Ovary (tissue), 7 donors: ENCODE measurements at regions not wholly inside any gene's neighbourhood (a gene's known extent, or its start where the extent isn't known, plus 50 kb on each side); places are given as distances from the start of the nearest gene placed in this dataset.

Experiments
- DNase-seq, 5 donors: peaks; one replicate each; pipeline ENCODE4 v3.0.0-alpha.2; 2019 to 2020
- H3K27ac ChIP-seq, 2 donors: fragments of 200-600 bp; one replicate each; pipeline versions ENCODE4 v1.5.1 to v1.8.0; 2019 to 2022
- H3K27me3 ChIP-seq: fragments of 200-600 bp; one replicate; pipeline ENCODE4 v1.8.0; 2022
- H3K36me3 ChIP-seq: fragments of 200-600 bp; sonication (generic); one replicate; pipeline ENCODE4 v1.5.1; 2019
- H3K4me1 ChIP-seq: one replicate; pipeline ENCODE4 v1.8.1; 2013; ENCODE audit warnings: mild to moderate bottlenecking, moderate library complexity; ENCODE audit not compliant: insufficient read depth
- H3K4me3 ChIP-seq: fragments of 200-600 bp; sonication (generic); one replicate; pipeline ENCODE4 v1.5.1; 2017
- H3K9me3 ChIP-seq, 2 donors: fragments of 200-600 bp in 1 of 2; sonication (generic) in 1 of 2; one replicate each; pipeline versions ENCODE4 v1.5.1 to v1.8.1; 2013 to 2019; ENCODE audit warnings: mild to moderate bottlenecking in 1 of 2, moderate library complexity in 1 of 2
- CTCF ChIP-seq, 3 donors: fragments of 450-650 bp in 2 of 3; fragments of 200-600 bp in 1 of 3; IDR thresholded peaks; one replicate each; pipeline versions ENCODE4 v1.5.1 to v1.8.0; 2016 to 2022; ENCODE audit warnings: antibody characterized with exemption in 3 of 3, mild to moderate bottlenecking in 1 of 3
- EP300 ChIP-seq: sonication (generic); formaldehyde crosslinking; IDR thresholded peaks from one replicate; pipeline ENCODE4 v1.6.1; 2017; ENCODE audit warnings: antibody characterized with exemption
- POLR2A ChIP-seq: fragments of 450-650 bp; IDR thresholded peaks from one replicate; pipeline ENCODE4 v1.6.1; 2017; ENCODE audit warnings: antibody characterized with exemption, mild to moderate bottlenecking, moderate library complexity
- WGBS, 3 donors: extraction: QIAGEN DNeasy Blood & Tissue Kit in 1 of 3; methylation state at CpG; one replicate each; pipeline versions ENCODE4 v1.1.5 to v1.1.7; 2013 to 2017; 5-methylcytosine and 5-hydroxymethylcytosine counted together
- intact Hi-C, 4 donors: fragments of 100-400 bp; cut with DNase I; formaldehyde crosslinking; loops; one replicate each; pipeline versions ENCODE4 v1.11.0 to v1.15.1; 2022 to 2023
- donor health status: DM: no; HTN: no; CAD: no; lungs with moderate emphysema.
- donor health status: DM: no; HTN: no; CAD: no.
- donor health status: Bipolar disorder and iron deficiency.
- donor health status: DM: no; HTN: no; CAD: no.
- donor health status: DM: yes; HTN: yes; CAD: no.

- H3K27me3 ChIP-seq = no peaks in the 10 kb centered on the region
- intact Hi-C loops = no loop called here
- 25 to 40% (median 37%) methylated on average over 1 of the region's 1 CpG for WGBS, 3 donors
- TF ChIP-seq EP300 = no peak
- no peak for TF ChIP-seq POLR2A
- no peak for TF ChIP-seq CTCF (IDR thresholded peaks at IDR 0.05)
- H3K27ac ChIP-seq = no peak overlapping the region
- H3K36me3 ChIP-seq = no peaks in the 10 kb centered on the region
- H3K4me3 ChIP-seq = no peak overlapping the region
- H3K4me1 ChIP-seq = no peaks in the 10 kb centered on the region
- H3K9me3 ChIP-seq = no peaks in the 10 kb centered on the region
- no peak for DNase-seq
Observed at GRCh38 chr1:22297999-22298398, 153.7 kb upstream of the ZBTB40 start.

- no peaks in the 10 kb centered on the region for H3K27me3 ChIP-seq
- intact Hi-C loops = no loop called here
- H3K9me3 ChIP-seq = no peaks in the 10 kb centered on the region
- H3K36me3 ChIP-seq = no peaks in the 10 kb centered on the region
- no peak for DNase-seq
- H3K27ac ChIP-seq = no peak overlapping the region
- H3K4me3 ChIP-seq = no peak overlapping the region
- TF ChIP-seq EP300 (no peak), POLR2A (no peak), CTCF (IDR thresholded peaks at IDR 0.05) (no peak)
- H3K4me1 ChIP-seq = no peaks in the 10 kb centered on the region
Observed at GRCh38 chr1:22303816-22304215, 147.8 kb upstream of the ZBTB40 start.

GRCh38 chr1:22309572-22309971, 142.1 kb upstream of the ZBTB40 start:
- 83 to 96% (median 95%) methylated on average over 2 of the region's 2 CpGs for WGBS, 3 donors
- Histone ChIP-seq H3K9me3 (no peaks in the 10 kb centered on the region), H3K27ac (no peak overlapping the region), H3K27me3 (no peaks in the 10 kb centered on the region), H3K36me3 (no peaks in the 10 kb centered on the region), H3K4me1 (no peaks in the 10 kb centered on the region), H3K4me3 (no peak overlapping the region)
- no peak for TF ChIP-seq CTCF (IDR thresholded peaks at IDR 0.05)
- TF ChIP-seq EP300 = no peak
- TF ChIP-seq POLR2A = no peak
- no peak for DNase-seq
- intact Hi-C loops = no loop called here

- H3K27me3 ChIP-seq = no peaks in the 10 kb centered on the region
Observed at GRCh38 chr1:22311461-22311860, 140.2 kb upstream of the ZBTB40 start.

More at GRCh38 chr1:22311461-22311860, 140.2 kb upstream of the ZBTB40 start:
- Histone ChIP-seq H3K27ac (no peak overlapping the region), H3K4me3 (no peak overlapping the region), H3K4me1 (no peaks in the 10 kb centered on the region), H3K9me3 (no peaks in the 10 kb centered on the region), H3K36me3 (no peaks in the 10 kb centered on the region)
- 93 to 94% (median 93%) methylated on average over 6 of the region's 6 CpGs for WGBS, 3 donors
- TF ChIP-seq POLR2A (no peak), CTCF (IDR thresholded peaks at IDR 0.05) (no peak), EP300 (no peak)
- intact Hi-C loops = no loop called here
- DNase-seq = no peak
